HAP-1 (cell line): ENCODE measurements at regions not wholly inside any gene's neighbourhood (a gene's known extent, or its start where the extent isn't known, plus 50 kb on each side); places are given as distances from the start of the nearest gene placed in this dataset.
A peak's percentile ranks its signal among the peaks of the same experiment; 100 is the strongest.
"Not testable (repeated sequence)": the region's sequence is repeated elsewhere in the genome, so short reads cannot be mapped to it uniquely, and the experiment has no call there.

Experiments
- DNase-seq, 2 experiments: peaks; one replicate each; pipeline ENCODE4 v3.0.0-alpha.2; 2016 to 2020; ENCODE audit warnings: low spot score in 2 of 2
- H3K27me3 ChIP-seq: fragments of 250-450 bp; sonication (Bioruptor Pico); 2 replicates; pipeline ENCODE4 v1.5.1; 2020; ENCODE audit warnings: low read depth, mild to moderate bottlenecking, moderate library complexity
- H3K36me3 ChIP-seq: fragments of 250-450 bp; sonication (Bioruptor Pico); replicated peaks from 2 replicates; pipeline ENCODE4 v1.5.1; 2020; ENCODE audit warnings: mild to moderate bottlenecking
- H3K4me1 ChIP-seq: fragments of 250-450 bp; sonication (Bioruptor Pico); 2 replicates; pipeline ENCODE4 v1.5.1; 2020; ENCODE audit warnings: mild to moderate bottlenecking
- H3K4me3 ChIP-seq: fragments of 250-450 bp; sonication (Bioruptor Pico); 2 replicates; pipeline ENCODE4 v1.5.1; 2020; ENCODE audit warnings: mild to moderate bottlenecking, moderate library complexity
- H3K9me3 ChIP-seq: fragments of 250-450 bp; sonication (Bioruptor Pico); 2 replicates; pipeline ENCODE4 v1.5.1; 2020; ENCODE audit warnings: mild to moderate bottlenecking, moderate library complexity
- in situ Hi-C: fragments of 300-500 bp; cut with MboI; formaldehyde crosslinking; loops from 3 replicates; pipeline ENCODE4 v1.14.3; 2020; ENCODE audit warnings: low sequenced_read_pairs, inconsistent platforms, mixed read lengths

GRCh38 chr5:30414078-30414477 is 779.4 kb upstream of the CDH6 start:
- H3K9me3 ChIP-seq: no peaks in the 10 kb centered on the region
- peaks cover 6% of the 10 kb centered on the region for H3K4me1 ChIP-seq
- H3K27me3 ChIP-seq: no peaks in the 10 kb centered on the region
- in situ Hi-C loops: no loop called here
- no peak overlapping the region for H3K4me3 ChIP-seq
- DNase-seq: no peak
- H3K36me3 ChIP-seq: no peaks in the 10 kb centered on the region

- no peaks in the 10 kb centered on the region for H3K9me3 ChIP-seq
- no peak overlapping the region for H3K4me3 ChIP-seq
- H3K36me3 ChIP-seq: no peaks in the 10 kb centered on the region
- peaks cover 6% of the 10 kb centered on the region for H3K4me1 ChIP-seq
- no peak for DNase-seq
- in situ Hi-C loops: no loop called here
- H3K27me3 ChIP-seq: no peaks in the 10 kb centered on the region
These were observed 779.9 kb upstream of the CDH6 start for GRCh38 chr5:30413540-30413939.

GRCh38 chr5:30405821-30406220 is 787.7 kb upstream of the CDH6 start:
- Histone ChIP-seq H3K9me3 (no peaks in the 10 kb centered on the region; the same call in 1 of the 2 replicates), H3K4me3 (no peak overlapping the region), H3K27me3 (no peaks in the 10 kb centered on the region), H3K36me3 (no peaks in the 10 kb centered on the region), H3K4me1 (peaks cover 4% of the 10 kb centered on the region; the same call in 1 of the 2 replicates)
- in situ Hi-C loops: no loop called here
- DNase-seq: no peak

GRCh38 chr5:30401479-30402058 is 791.9 kb upstream of the CDH6 start:
- peaks cover 4% of the 10 kb centered on the region; the same call in 1 of the 2 replicates for H3K4me1 ChIP-seq
- in situ Hi-C loops: no loop called here

GRCh38 chr5:30398423-30398822 is 795.1 kb upstream of the CDH6 start:
- Histone ChIP-seq H3K4me1 (peaks cover 4% of the 10 kb centered on the region; the same call in 1 of the 2 replicates), H3K36me3 (no peaks in the 10 kb centered on the region), H3K4me3 (no peak overlapping the region), H3K27me3 (no peaks in the 10 kb centered on the region), H3K9me3 (no peaks in the 10 kb centered on the region)
- in situ Hi-C loops: loop anchor here (25.0 kb wide), 1 partner anchor 839 kb away; no protein-coding TSS in a partner anchor
- DNase-seq: no peak

More at GRCh38 chr5:30401479-30402058, 791.9 kb upstream of the CDH6 start:
- Histone ChIP-seq H3K27me3 (no peaks in the 10 kb centered on the region), H3K36me3 (no peaks in the 10 kb centered on the region), H3K4me3 (no peak overlapping the region), H3K9me3 (no peaks in the 10 kb centered on the region; the same call in 1 of the 2 replicates)
- peak; percentile 83 to 86 for DNase-seq

GRCh38 chr5:30392897-30393296 is 800.6 kb upstream of the CDH6 start:
- in situ Hi-C loops: loop anchor here (25.0 kb wide), 1 partner anchor 844 kb away; no protein-coding TSS in a partner anchor
- no peaks in the 10 kb centered on the region for H3K9me3 ChIP-seq
- no peaks in the 10 kb centered on the region; the same call in 1 of the 2 replicates for H3K4me1 ChIP-seq
- no peak for DNase-seq
- no peaks in the 10 kb centered on the region for H3K36me3 ChIP-seq
- H3K4me3 ChIP-seq: no peak overlapping the region
- no peaks in the 10 kb centered on the region for H3K27me3 ChIP-seq

GRCh38 chr5:30390095-30390494 is 803.4 kb upstream of the CDH6 start:
- no peak for DNase-seq
- H3K27me3 ChIP-seq: no peaks in the 10 kb centered on the region

GRCh38 chr5:30387974-30388632 is 805.4 kb upstream of the CDH6 start:
- Histone ChIP-seq H3K4me1 (no peaks in the 10 kb centered on the region; the same call in 1 of the 2 replicates), H3K9me3 (no peaks in the 10 kb centered on the region), H3K36me3 (no peaks in the 10 kb centered on the region), H3K27me3 (no peaks in the 10 kb centered on the region), H3K4me3 (no peak overlapping the region)
- DNase-seq: no peak
- in situ Hi-C loops: loop anchor here (25.0 kb wide), 1 partner anchor 849 kb away; no protein-coding TSS in a partner anchor

More at GRCh38 chr5:30390095-30390494, 803.4 kb upstream of the CDH6 start:
- no peaks in the 10 kb centered on the region for H3K36me3 ChIP-seq
- no peaks in the 10 kb centered on the region; the same call in 1 of the 2 replicates for H3K4me1 ChIP-seq
- H3K4me3 ChIP-seq: no peak overlapping the region
- in situ Hi-C loops: loop anchor here (25.0 kb wide), 1 partner anchor 847 kb away; no protein-coding TSS in a partner anchor
- H3K9me3 ChIP-seq: no peaks in the 10 kb centered on the region

- DNase-seq: no peak
- Histone ChIP-seq H3K4me1 (no peaks in the 10 kb centered on the region; the same call in 1 of the 2 replicates), H3K36me3 (no peaks in the 10 kb centered on the region), H3K9me3 (no peaks in the 10 kb centered on the region), H3K4me3 (no peak overlapping the region), H3K27me3 (no peaks in the 10 kb centered on the region)
- in situ Hi-C loops: loop anchor here (25.0 kb wide), 1 partner anchor 852 kb away; no protein-coding TSS in a partner anchor
These were observed 807.7 kb upstream of the CDH6 start for GRCh38 chr5:30385754-30386153.

GRCh38 chr5:30384171-30384570 is 809.3 kb upstream of the CDH6 start:
- no peak for DNase-seq
- Histone ChIP-seq H3K9me3 (no peaks in the 10 kb centered on the region), H3K36me3 (no peaks in the 10 kb centered on the region), H3K4me1 (no peaks in the 10 kb centered on the region), H3K4me3 (no peak overlapping the region), H3K27me3 (no peaks in the 10 kb centered on the region)
- in situ Hi-C loops: loop anchor here (25.0 kb wide), 1 partner anchor 853 kb away; no protein-coding TSS in a partner anchor

GRCh38 chr5:30380228-30380627 is 813.3 kb upstream of the CDH6 start:
- Histone ChIP-seq H3K4me3 (no peak overlapping the region), H3K4me1 (no peaks in the 10 kb centered on the region), H3K27me3 (no peaks in the 10 kb centered on the region), H3K9me3 (no peaks in the 10 kb centered on the region), H3K36me3 (no peaks in the 10 kb centered on the region; the same call in 1 of the 2 replicates)
- in situ Hi-C loops: loop anchor here (25.0 kb wide), 1 partner anchor 857 kb away; no protein-coding TSS in a partner anchor
- DNase-seq: no peak

GRCh38 chr5:30376848-30377247 is 816.6 kb upstream of the CDH6 start:
- Histone ChIP-seq H3K9me3 (no peaks in the 10 kb centered on the region), H3K4me3 (no peak overlapping the region), H3K27me3 (no peaks in the 10 kb centered on the region), H3K4me1 (no peaks in the 10 kb centered on the region), H3K36me3 (no peaks in the 10 kb centered on the region; the same call in 1 of the 2 replicates)
- DNase-seq: no peak
- in situ Hi-C loops: loop anchor here (25.0 kb wide), 1 partner anchor 860 kb away; no protein-coding TSS in a partner anchor

GRCh38 chr5:30368064-30368463 is 825.4 kb upstream of the CDH6 start:
- no peak for DNase-seq
- no peaks in the 10 kb centered on the region for H3K4me1 ChIP-seq
- no peak overlapping the region for H3K4me3 ChIP-seq
- H3K36me3 ChIP-seq: no peaks in the 10 kb centered on the region
- no peaks in the 10 kb centered on the region for H3K9me3 ChIP-seq
- in situ Hi-C loops: no loop called here
- H3K27me3 ChIP-seq: no peaks in the 10 kb centered on the region

GRCh38 chr5:30365031-30365430 is 828.5 kb upstream of the CDH6 start:
- H3K4me3 ChIP-seq, DNase-seq, H3K4me1 ChIP-seq, in situ Hi-C loops, H3K36me3 ChIP-seq, H3K9me3 ChIP-seq, H3K27me3 ChIP-seq: not testable (repeated sequence)
